K562 (cell line): ENCODE measurements at regions not wholly inside any gene's neighbourhood (a gene's known extent, or its start where the extent isn't known, plus 50 kb on each side); places are given as distances from the start of the nearest gene placed in this dataset.

Experiments
- ATAC-seq: fragments of 200-7000 bp; cut with Tn5 transposase; 3 replicates; pipeline ENCODE4 v1.9.1; 2020; ENCODE audit warnings: moderate library complexity
- BruUV-seq: library from RNA; stranded (reverse); fragments of 400-500 nt; replicated peaks from 2 replicates; lab custom pipeline; 2021; lab: Mats Ljungman, UMichigan
- CTCF ChIA-PET: fragments of 300-600 bp; formaldehyde crosslinking; extraction: SDS; loops from one replicate; lab custom pipeline; 2021; ENCODE audit warnings: low intra/inter-chr PET ratio; lab: Yijun Ruan, JAX
- POLR2A ChIA-PET: fragments of 300-600, 350-650 bp; sonication (Branson Sonifier 250); formaldehyde crosslinking; extraction: SDS; loops from one replicate; lab custom pipeline; 2021; ENCODE audit warnings: antibody characterized with exemption, inconsistent platforms; lab: Yijun Ruan, JAX
- DNase-seq, 4 experiments: peaks; one replicate each; pipeline versions ENCODE4 v3.0.0 to v3.0.0-alpha.2; 2011 to 2018; ENCODE audit warnings: low spot score in 3 of 4, mixed read lengths in 3 of 4; ENCODE audit errors: extremely low read depth in 1 of 4
- FAIRE-seq: peaks from 2 replicates; lab custom pipeline; 2011; peaks lifted over from hg19 to GRCh38; lab: Jason Lieb, UNC
- H2AFZ ChIP-seq: 2 replicates; pipeline ENCODE4 v1.6.0; 2011; ENCODE audit warnings: low read depth, low read length, control low read depth, inconsistent platforms
- H3K27ac ChIP-seq: fragments of 200-600 bp; 3 replicates; pipeline ENCODE4 v1.8.0; 2011; ENCODE audit warnings: low read depth, mild to moderate bottlenecking, control low read depth, inconsistent platforms, low read length, moderate library complexity, mixed read lengths; ENCODE audit errors: extremely low read depth
- H3K27me3 ChIP-seq, 2 experiments: fragments of 300-600 bp in 1 of 2; 2 replicates in 1 of 2; 3 replicates in 1 of 2; pipeline versions ENCODE4 v1.6.0 to v1.8.0; 2011; ENCODE audit warnings: inconsistent platforms in 2 of 2, low read length in 2 of 2, mild to moderate bottlenecking in 1 of 2, mixed read lengths in 1 of 2, moderate library complexity in 1 of 2; ENCODE audit not compliant: control insufficient read depth in 2 of 2, insufficient read depth in 2 of 2
- H3K36me3 ChIP-seq: fragments of 300-600 bp; 3 replicates; pipeline ENCODE4 v1.8.0; 2011; ENCODE audit warnings: mild to moderate bottlenecking, low read length, inconsistent platforms; ENCODE audit not compliant: control insufficient read depth, insufficient read depth
- H3K4me1 ChIP-seq, 2 experiments: fragments of 200-600 bp in 1 of 2; replicated peaks in 1 of 2; 2 replicates in 1 of 2; 3 replicates in 1 of 2; pipeline versions ENCODE4 v1.5.1 to v1.8.0; 2011; ENCODE audit warnings: inconsistent platforms in 2 of 2, low read length in 2 of 2, mild to moderate bottlenecking in 1 of 2, mixed read lengths in 1 of 2, moderate library complexity in 1 of 2; ENCODE audit not compliant: control insufficient read depth in 2 of 2, insufficient read depth in 2 of 2
- H3K4me2 ChIP-seq: 2 replicates; pipeline ENCODE4 v1.6.1; 2011; ENCODE audit warnings: low read length, control low read depth, inconsistent platforms, mixed read lengths; ENCODE audit not compliant: insufficient read depth
- H3K4me3 ChIP-seq: fragments of 200-600 bp; sonication (generic), shearing (Covaris generic); 2 replicates; pipeline ENCODE4 v1.5.1; 2016; ENCODE audit warnings: control low read depth, inconsistent platforms
- H3K79me2 ChIP-seq: fragments of 200-600 bp; 3 replicates; pipeline ENCODE4 v1.8.0; 2011; ENCODE audit warnings: low read length, inconsistent platforms; ENCODE audit not compliant: control insufficient read depth, insufficient read depth
- H3K9ac ChIP-seq, 2 experiments: 2 replicates each; pipeline versions ENCODE4 v1.6.0 to v1.6.1; 2011; ENCODE audit warnings: low read depth in 2 of 2, low read length in 2 of 2, control low read depth in 1 of 2, inconsistent platforms in 1 of 2, mild to moderate bottlenecking in 1 of 2, mixed read lengths in 1 of 2; ENCODE audit not compliant: insufficient read depth in 1 of 2
- H3K9me1 ChIP-seq: one replicate; pipeline ENCODE4 v1.6.0; 2011; ENCODE audit warnings: inconsistent platforms, mild to moderate bottlenecking, low read length, moderate library complexity; ENCODE audit not compliant: control insufficient read depth, insufficient read depth
- H3K9me3 ChIP-seq: replicated peaks from 2 replicates; pipeline ENCODE4 v1.5.1; 2011; ENCODE audit warnings: low read depth, low read length, inconsistent platforms; ENCODE audit not compliant: control insufficient read depth, insufficient read depth
- H4K20me1 ChIP-seq: replicated peaks from 2 replicates; pipeline ENCODE4 v1.6.1; 2011; ENCODE audit warnings: low read length, inconsistent platforms, mixed read lengths; ENCODE audit not compliant: control insufficient read depth, insufficient read depth
- BRF2 ChIP-seq: IDR thresholded peaks from 3 replicates; pipeline ENCODE4 v1.6.1; 2011; ENCODE audit warnings: borderline replicate concordance, mild to moderate bottlenecking; ENCODE audit not compliant: insufficient read length, insufficient read depth
- GTF2F1 ChIP-seq: IDR thresholded peaks from 2 replicates; pipeline ENCODE4 v1.6.1; 2011; ENCODE audit warnings: low read depth, low read length, improper control_type of control experiment
- HCFC1 ChIP-seq: IDR thresholded peaks from 2 replicates; pipeline ENCODE4 v1.6.1; 2012; ENCODE audit warnings: low read depth, low read length, improper control_type of control experiment
- HDGF ChIP-seq: fragments of 450-650 bp; IDR thresholded peaks from 2 replicates; pipeline ENCODE4 v1.6.1; 2016
- LEF1 ChIP-seq: fragments of 450-650 bp; IDR thresholded peaks from 2 replicates; pipeline ENCODE4 v1.6.1; 2016; ENCODE audit warnings: mild to moderate bottlenecking
- MAZ ChIP-seq, 2 experiments: fragments of 450-650 bp in 1 of 2; sonication (generic) in 1 of 2; formaldehyde crosslinking; IDR thresholded peaks in 1 of 2; conservative IDR thresholded peaks in 1 of 2; 2 replicates each; pipeline versions ENCODE4 v1.4.0 to v1.5.0; 2020; ENCODE audit warnings: mild to moderate bottlenecking in 1 of 2, missing genetic modification reagents in 1 of 2
- MIER1 ChIP-seq: fragments of 450-650 bp; IDR thresholded peaks from 2 replicates; pipeline ENCODE4 v1.6.1; 2016; ENCODE audit warnings: antibody characterized with exemption, mild to moderate bottlenecking, low read depth
- NR0B1 ChIP-seq: fragments of 450-650 bp; IDR thresholded peaks from one replicate; pipeline ENCODE4 v1.6.1; 2018; ENCODE audit warnings: mild to moderate bottlenecking, moderate library complexity; ENCODE audit not compliant: partially characterized antibody
- U2AF1 ChIP-seq: fragments of 200-400 bp; formaldehyde crosslinking; optimal IDR thresholded peaks from 2 replicates; pipeline ENCODE3; 2017; ENCODE audit warnings: mild to moderate bottlenecking, low read depth, low read length, moderate library complexity
- ZFPM2 ChIP-seq: fragments of 250-450 bp; sonication (Bioruptor Pico); IDR thresholded peaks from 2 replicates; pipeline ENCODE4 v1.5.1; 2022; ENCODE audit warnings: mild to moderate bottlenecking
- WGBS: fragments of 100-300 bp; shearing (Covaris generic); methylation state at CpG from one replicate; pipeline ENCODE4 v1.1.6; 2016; ENCODE audit warnings: low coverage, mixed read lengths; ENCODE audit not compliant: insufficient coverage; ENCODE audit errors: missing lambda C conversion rate; 5-methylcytosine and 5-hydroxymethylcytosine counted together
- in situ Hi-C: fragments of 300-500 bp; cut with MboI; formaldehyde crosslinking; loops from 4 replicates; pipeline ENCODE4 v1.15.0; 2018; ENCODE audit warnings: inconsistent platforms, mixed read lengths
- intact Hi-C: fragments of 100-400 bp; cut with micrococcal nuclease; formaldehyde crosslinking; loops from 2 replicates; pipeline ENCODE4 v1.14.2; 2022

- TF ChIP-seq BRF2 (no peak), LEF1 (no peak), HCFC1 (no peak)
- TF ChIP-seq, all 486 proteins: peak for 0
Observed at GRCh38 chr5:109929911-109930310, 240.2 kb downstream of the MAN2A1 start (continued).

GRCh38 chr5:109931049-109931780 lies 241.5 kb downstream of the MAN2A1 start:
- Histone ChIP-seq H3K9me1 (no peaks in the 10 kb centered on the region), H2AFZ (no peak overlapping the region), H3K4me1 (no peaks in the 10 kb centered on the region), H3K36me3 (no peaks in the 10 kb centered on the region), H3K4me3 (no peak overlapping the region), H3K4me2 (no peak overlapping the region), H3K79me2 (no peaks in the 10 kb centered on the region), H3K9ac (no peak overlapping the region), H3K9me3 (no peaks in the 10 kb centered on the region), H4K20me1 (no peaks in the 10 kb centered on the region), H3K27ac (no peak overlapping the region), H3K27me3 (peaks cover 0 to 3% of the 10 kb centered on the region in 2 experiments; a peak in 1 of 5 replicates)
- TF ChIP-seq HDGF (no peak), ZFPM2 (CRISPR knock-in tag) (no peak), GTF2F1 (no peak), U2AF1 (no peak), MIER1 (no peak), NR0B1 (no peak), MAZ (CRISPR knock-in tag; conservative IDR thresholded peaks at IDR 0.05 in 1 of 2, IDR thresholded peaks at IDR 0.05 in 1 of 2) (no peak)
- no peak for ATAC-seq
- in situ Hi-C loops = no loop called here
- no peak for DNase-seq
- FAIRE-seq = no peak
- 2% methylated on average over 8 of the region's 8 CpGs for WGBS
- CTCF ChIA-PET = no interaction called here
- intact Hi-C loops = no loop called here
- POLR2A ChIA-PET = interaction anchor here (1.2 kb wide), 1 partner anchor 11 kb away, joined by 3 read pairs; no protein-coding TSS in a partner anchor
- no TSS peak for BruUV-seq
